K562 (cell line): ENCODE measurements at regions not wholly inside any gene's neighbourhood (a gene's known extent, or its start where the extent isn't known, plus 50 kb on each side); places are given as distances from the start of the nearest gene placed in this dataset.

Experiments used
- ATAC-seq: fragments of 200-7000 bp; cut with Tn5 transposase; 3 replicates; pipeline ENCODE4 v1.9.1; 2020; ENCODE audit warnings: moderate library complexity
- BruUV-seq: library from RNA; stranded (reverse); fragments of 400-500 nt; replicated peaks from 2 replicates; lab custom pipeline; 2021; lab: Mats Ljungman, UMichigan
- CTCF ChIA-PET: fragments of 300-600 bp; formaldehyde crosslinking; extraction: SDS; loops from one replicate; lab custom pipeline; 2021; ENCODE audit warnings: low intra/inter-chr PET ratio; lab: Yijun Ruan, JAX
- POLR2A ChIA-PET: fragments of 300-600, 350-650 bp; sonication (Branson Sonifier 250); formaldehyde crosslinking; extraction: SDS; loops from one replicate; lab custom pipeline; 2021; ENCODE audit warnings: antibody characterized with exemption, inconsistent platforms; lab: Yijun Ruan, JAX
- DNase-seq, 4 experiments: peaks; one replicate each; pipeline versions ENCODE4 v3.0.0 to v3.0.0-alpha.2; 2011 to 2018; ENCODE audit warnings: low spot score in 3 of 4, mixed read lengths in 3 of 4; ENCODE audit errors: extremely low read depth in 1 of 4
- FAIRE-seq: peaks from 2 replicates; lab custom pipeline; 2011; peaks lifted over from hg19 to GRCh38; lab: Jason Lieb, UNC
- H2AFZ ChIP-seq: 2 replicates; pipeline ENCODE4 v1.6.0; 2011; ENCODE audit warnings: low read depth, low read length, control low read depth, inconsistent platforms
- H3K27ac ChIP-seq: fragments of 200-600 bp; 3 replicates; pipeline ENCODE4 v1.8.0; 2011; ENCODE audit warnings: low read depth, mild to moderate bottlenecking, control low read depth, inconsistent platforms, low read length, moderate library complexity, mixed read lengths; ENCODE audit errors: extremely low read depth
- H3K27me3 ChIP-seq, 2 experiments: fragments of 300-600 bp in 1 of 2; 2 replicates in 1 of 2; 3 replicates in 1 of 2; pipeline versions ENCODE4 v1.6.0 to v1.8.0; 2011; ENCODE audit warnings: inconsistent platforms in 2 of 2, low read length in 2 of 2, mild to moderate bottlenecking in 1 of 2, mixed read lengths in 1 of 2, moderate library complexity in 1 of 2; ENCODE audit not compliant: control insufficient read depth in 2 of 2, insufficient read depth in 2 of 2
- H3K36me3 ChIP-seq: fragments of 300-600 bp; 3 replicates; pipeline ENCODE4 v1.8.0; 2011; ENCODE audit warnings: mild to moderate bottlenecking, low read length, inconsistent platforms; ENCODE audit not compliant: control insufficient read depth, insufficient read depth
- H3K4me1 ChIP-seq, 2 experiments: fragments of 200-600 bp in 1 of 2; replicated peaks in 1 of 2; 2 replicates in 1 of 2; 3 replicates in 1 of 2; pipeline versions ENCODE4 v1.5.1 to v1.8.0; 2011; ENCODE audit warnings: inconsistent platforms in 2 of 2, low read length in 2 of 2, mild to moderate bottlenecking in 1 of 2, mixed read lengths in 1 of 2, moderate library complexity in 1 of 2; ENCODE audit not compliant: control insufficient read depth in 2 of 2, insufficient read depth in 2 of 2
- H3K4me2 ChIP-seq: 2 replicates; pipeline ENCODE4 v1.6.1; 2011; ENCODE audit warnings: low read length, control low read depth, inconsistent platforms, mixed read lengths; ENCODE audit not compliant: insufficient read depth
- H3K4me3 ChIP-seq: fragments of 200-600 bp; sonication (generic), shearing (Covaris generic); 2 replicates; pipeline ENCODE4 v1.5.1; 2016; ENCODE audit warnings: control low read depth, inconsistent platforms
- H3K79me2 ChIP-seq: fragments of 200-600 bp; 3 replicates; pipeline ENCODE4 v1.8.0; 2011; ENCODE audit warnings: low read length, inconsistent platforms; ENCODE audit not compliant: control insufficient read depth, insufficient read depth
- H3K9ac ChIP-seq, 2 experiments: 2 replicates each; pipeline versions ENCODE4 v1.6.0 to v1.6.1; 2011; ENCODE audit warnings: low read depth in 2 of 2, low read length in 2 of 2, control low read depth in 1 of 2, inconsistent platforms in 1 of 2, mild to moderate bottlenecking in 1 of 2, mixed read lengths in 1 of 2; ENCODE audit not compliant: insufficient read depth in 1 of 2
- H3K9me1 ChIP-seq: one replicate; pipeline ENCODE4 v1.6.0; 2011; ENCODE audit warnings: inconsistent platforms, mild to moderate bottlenecking, low read length, moderate library complexity; ENCODE audit not compliant: control insufficient read depth, insufficient read depth
- H3K9me3 ChIP-seq: replicated peaks from 2 replicates; pipeline ENCODE4 v1.5.1; 2011; ENCODE audit warnings: low read depth, low read length, inconsistent platforms; ENCODE audit not compliant: control insufficient read depth, insufficient read depth
- H4K20me1 ChIP-seq: replicated peaks from 2 replicates; pipeline ENCODE4 v1.6.1; 2011; ENCODE audit warnings: low read length, inconsistent platforms, mixed read lengths; ENCODE audit not compliant: control insufficient read depth, insufficient read depth
- CEBPG ChIP-seq, 3 experiments: fragments of 200-800 bp in 1 of 3; sonication (Bioruptor generic) in 1 of 3; sonication (generic) in 1 of 3; formaldehyde crosslinking in 1 of 3; IDR thresholded peaks in 2 of 3; conservative IDR thresholded peaks in 1 of 3; 2 replicates each; pipeline versions ENCODE4 v1.6.1 to v1.8.0; 2016 to 2022; ENCODE audit warnings: missing compliant biosample characterization in 2 of 3, missing genetic modification characterization in 2 of 3, mild to moderate bottlenecking in 1 of 3, missing genetic modification reagents in 1 of 3
- DMBX1 ChIP-seq: fragments of 250-450 bp; sonication (Bioruptor Pico); IDR thresholded peaks from 2 replicates; pipeline ENCODE4 v1.8.0; 2022; ENCODE audit warnings: inconsistent platforms, mild to moderate bottlenecking, moderate library complexity, borderline replicate concordance
- ETV1 ChIP-seq: fragments of 450-650 bp; conservative IDR thresholded peaks from 2 replicates; pipeline ENCODE4 v1.6.1; 2016; ENCODE audit warnings: missing genetic modification characterization, control low read depth, low read depth, missing compliant biosample characterization
- MCM2 ChIP-seq: fragments of 450-650 bp; IDR thresholded peaks from 2 replicates; pipeline ENCODE4 v1.6.1; 2017; ENCODE audit warnings: low read depth, mild to moderate bottlenecking
- NFIX ChIP-seq: fragments of 250-450 bp; sonication (Bioruptor Pico); IDR thresholded peaks from 2 replicates; pipeline ENCODE4 v1.4.0; 2020; ENCODE audit warnings: low read depth, mild to moderate bottlenecking, moderate library complexity
- RHOXF2B ChIP-seq: fragments of 250-450 bp; sonication (Bioruptor Pico); conservative IDR thresholded peaks from 2 replicates; pipeline ENCODE4 v1.5.1; 2021
- STAT5B ChIP-seq: fragments of 250-450 bp; sonication (Bioruptor Pico); IDR thresholded peaks from 2 replicates; pipeline ENCODE4 v1.8.0; 2021; ENCODE audit warnings: mild to moderate bottlenecking, inconsistent platforms
- TCF15 ChIP-seq: fragments of 250-450 bp; sonication (Bioruptor Pico); IDR thresholded peaks from 2 replicates; pipeline ENCODE4 v1.8.0; 2022; ENCODE audit warnings: moderate library complexity, mild to moderate bottlenecking, inconsistent platforms
- ZNF280B ChIP-seq: fragments of 250-450 bp; sonication (Bioruptor Pico); IDR thresholded peaks from 2 replicates; pipeline ENCODE4 v1.5.1; 2021; ENCODE audit warnings: mild to moderate bottlenecking
- ZNF347 ChIP-seq: fragments of 450-650 bp; formaldehyde crosslinking; IDR thresholded peaks from 2 replicates; pipeline ENCODE4 v1.4.0; 2020; ENCODE audit warnings: low read depth, mild to moderate bottlenecking, moderate library complexity
- ZNF445 ChIP-seq: fragments of 250-450 bp; sonication (Bioruptor Pico); IDR thresholded peaks from 2 replicates; pipeline ENCODE4 v1.4.0; 2020; ENCODE audit warnings: low read depth, mild to moderate bottlenecking, moderate library complexity
- in situ Hi-C: fragments of 300-500 bp; cut with MboI; formaldehyde crosslinking; loops from 4 replicates; pipeline ENCODE4 v1.15.0; 2018; ENCODE audit warnings: inconsistent platforms, mixed read lengths
- intact Hi-C: fragments of 100-400 bp; cut with micrococcal nuclease; formaldehyde crosslinking; loops from 2 replicates; pipeline ENCODE4 v1.14.2; 2022
- TF ChIP-seq, protein P1 (sequence below): fragments of 250-450 bp; sonication (Bioruptor Pico); IDR thresholded peaks from 2 replicates; pipeline ENCODE4 v1.8.0; 2021; ENCODE audit warnings: mild to moderate bottlenecking, moderate library complexity

GRCh38 chr11:39174965-39175364, 2284.5 kb downstream of the LRRC4C start (continued):
- TF ChIP-seq ZNF280B (no peak), CEBPG (CRISPR knock-in tag; IDR thresholded peaks at IDR 0.05) (no peak), CEBPG (tag; conservative IDR thresholded peaks at IDR 0.05 in 1 of 2, IDR thresholded peaks at IDR 0.05 in 1 of 2) (no peak), MCM2 (no peak)
- TF ChIP-seq, all 486 proteins: peak for 0

- no TSS peak for BruUV-seq
- H3K4me3 ChIP-seq, result no peak overlapping the region
- TF ChIP-seq RHOXF2B (CRISPR knock-in tag), result no peak
- TF ChIP-seq STAT5B, result no peak
- no peak for TF ChIP-seq ZNF445 (CRISPR knock-in tag)
- no peak for TF ChIP-seq ETV1
- no peak for TF ChIP-seq NFIX (CRISPR knock-in tag)
- TF ChIP-seq MCM2, result no peak
- no peak for TF ChIP-seq TCF15 (CRISPR knock-in tag)
- no peak for TF ChIP-seq ZNF347 (CRISPR knock-in tag)
- TF ChIP-seq, protein P1, sequence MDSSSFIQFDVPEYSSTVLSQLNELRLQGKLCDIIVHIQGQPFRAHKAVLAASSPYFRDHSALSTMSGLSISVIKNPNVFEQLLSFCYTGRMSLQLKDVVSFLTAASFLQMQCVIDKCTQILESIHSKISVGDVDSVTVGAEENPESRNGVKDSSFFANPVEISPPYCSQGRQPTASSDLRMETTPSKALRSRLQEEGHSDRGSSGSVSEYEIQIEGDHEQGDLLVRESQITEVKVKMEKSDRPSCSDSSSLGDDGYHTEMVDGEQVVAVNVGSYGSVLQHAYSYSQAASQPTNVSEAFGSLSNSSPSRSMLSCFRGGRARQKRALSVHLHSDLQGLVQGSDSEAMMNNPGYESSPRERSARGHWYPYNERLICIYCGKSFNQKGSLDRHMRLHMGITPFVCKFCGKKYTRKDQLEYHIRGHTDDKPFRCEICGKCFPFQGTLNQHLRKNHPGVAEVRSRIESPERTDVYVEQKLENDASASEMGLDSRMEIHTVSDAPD (CRISPR knock-in tag), result no peak
- TF ChIP-seq DMBX1 (CRISPR knock-in tag), result no peak
- TF ChIP-seq, all 486 proteins: peak for 0
- ChIA-PET CTCF (no interaction called here), POLR2A (no interaction called here)
- ATAC-seq (no peak), FAIRE-seq (no peak), DNase-seq (no peak)
- no peaks in the 10 kb centered on the region for H3K9me1 ChIP-seq
- H3K4me2 ChIP-seq, result no peak overlapping the region
- no peaks in the 10 kb centered on the region for H3K4me1 ChIP-seq
- H4K20me1 ChIP-seq, result no peaks in the 10 kb centered on the region
- intact Hi-C loops, result no loop called here
- in situ Hi-C loops, result no loop called here
- no peak overlapping the region for H2AFZ ChIP-seq
- no peak overlapping the region for H3K27ac ChIP-seq
- H3K9ac ChIP-seq, result no peak overlapping the region
- no peaks in the 10 kb centered on the region for H3K36me3 ChIP-seq
- no peaks in the 10 kb centered on the region for H3K79me2 ChIP-seq
- no peaks in the 10 kb centered on the region for H3K9me3 ChIP-seq
- no peaks in the 10 kb centered on the region for H3K27me3 ChIP-seq
Measured at GRCh38 chr11:39174196-39174595, 2285.3 kb downstream of the LRRC4C start.
